Head of caudate nucleus (tissue), 42 donors: ENCODE measurements at regions not wholly inside any gene's neighbourhood (a gene's known extent, or its start where the extent isn't known, plus 50 kb on each side); places are given as distances from the start of the nearest gene placed in this dataset.
"Not testable (repeated sequence)": the region's sequence is repeated elsewhere in the genome, so short reads cannot be mapped to it uniquely, and the experiment has no call there.

Source experiments
- DNase-seq, 42 donors: peaks; one replicate each; pipeline versions ENCODE4 v3.0.0 to v3.0.0-alpha.2; 2020 to 2021; ENCODE audit warnings: mixed read lengths in 7 of 42
- intact Hi-C: fragments of 100-400 bp; cut with DNase I; formaldehyde crosslinking; loops from one replicate; pipeline ENCODE4 v1.15.0; 2022

GRCh38 chr5:85614489-85614888, 1003.3 kb upstream of the COX7C start:
- intact Hi-C loops = no loop called here
- DNase-seq = no peak

DNA sequence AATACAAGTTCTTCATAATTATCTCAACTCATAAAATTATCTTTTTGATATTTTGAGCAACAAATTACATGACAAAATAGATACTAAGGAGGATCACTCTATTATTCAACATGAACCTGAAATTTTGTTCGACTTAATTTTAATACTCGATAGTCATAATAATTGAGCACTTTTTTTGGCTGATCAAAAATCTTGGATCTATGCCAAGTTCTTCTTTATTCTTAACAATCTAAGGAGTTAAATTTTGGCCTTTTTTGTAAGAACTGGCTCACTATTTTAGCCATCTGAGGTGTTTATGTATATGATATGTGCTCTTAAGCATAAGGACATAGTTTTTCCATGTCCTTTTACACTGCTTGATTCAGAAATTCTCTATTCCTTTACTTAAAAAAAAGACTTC, 996.1 kb upstream of the COX7C start:
- intact Hi-C loops = no loop called here
- DNase-seq = no peak

DNA sequence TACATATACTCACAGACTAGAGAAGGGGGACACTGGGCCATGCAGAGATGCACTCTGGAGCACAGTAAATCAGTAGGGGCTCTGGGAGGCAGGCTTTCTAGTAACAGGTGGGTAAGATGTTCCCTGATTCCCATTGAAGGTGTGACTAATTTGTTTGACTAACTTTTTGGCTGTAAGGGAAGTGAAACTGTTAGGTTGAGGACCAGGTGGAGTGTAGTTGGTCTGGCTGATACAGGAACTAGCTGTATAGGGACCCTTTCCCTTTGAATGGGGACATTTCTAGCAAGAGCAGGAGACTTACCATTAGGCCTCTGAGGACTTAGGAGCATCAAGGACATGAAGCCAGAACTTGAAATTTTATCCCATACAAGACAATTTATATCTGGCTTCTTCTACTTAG, 989.6 kb upstream of the COX7C start:
- DNase-seq = no peak
- intact Hi-C loops = no loop called here

GRCh38 chr5:85638495-85639125, 979.1 kb upstream of the COX7C start:
- intact Hi-C loops, DNase-seq: not testable (repeated sequence)

- intact Hi-C loops = no loop called here
- DNase-seq = no peak
Observed at GRCh38 chr5:85646036-85646435, 971.7 kb upstream of the COX7C start.

DNA sequence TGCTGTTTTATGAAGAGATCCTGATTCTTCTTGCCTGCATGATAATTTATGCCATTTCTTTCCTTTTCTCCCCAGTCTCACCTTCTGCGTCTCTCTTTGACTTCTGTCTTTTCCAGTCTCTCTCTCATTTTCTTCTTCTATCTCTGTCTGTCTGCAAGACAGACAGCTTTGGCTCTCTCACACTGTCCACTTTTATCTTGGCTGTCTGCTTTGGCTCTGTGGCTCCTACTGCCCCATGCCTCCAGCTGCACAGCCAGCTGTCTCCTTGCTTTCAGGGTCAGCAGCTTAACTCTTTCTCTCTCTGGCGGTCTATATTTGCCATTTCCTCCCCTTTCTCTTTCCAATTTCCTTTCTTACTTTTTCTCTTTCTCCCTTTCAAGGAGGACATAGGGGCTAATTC, 971.1 kb upstream of the COX7C start:
- intact Hi-C loops = no loop called here
- no peak for DNase-seq

- no peak for DNase-seq
- intact Hi-C loops = no loop called here
Observed at GRCh38 chr5:85647349-85648127, 970.2 kb upstream of the COX7C start.

DNA sequence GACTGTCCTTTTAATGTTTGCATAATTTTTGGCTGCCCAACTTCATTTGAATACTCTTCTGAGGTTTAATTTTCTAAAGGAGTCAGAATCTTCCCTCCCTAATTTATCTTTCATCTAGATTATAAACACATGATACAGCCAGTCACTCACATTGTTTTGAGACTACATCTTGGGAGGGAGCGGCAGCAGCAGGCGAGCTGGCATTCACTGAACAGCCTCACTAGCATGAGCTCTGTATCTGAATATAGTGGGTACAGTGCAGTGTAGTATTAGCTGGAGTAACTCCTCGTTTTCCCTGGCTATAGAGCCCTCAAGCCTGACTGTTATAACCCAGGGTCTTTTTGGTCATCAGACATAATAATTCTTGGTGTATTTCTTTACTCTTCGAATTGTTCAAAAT, 969.2 kb upstream of the COX7C start:
- intact Hi-C loops = no loop called here
- DNase-seq = peak in 1 of 42 donors; percentile 8

DNA sequence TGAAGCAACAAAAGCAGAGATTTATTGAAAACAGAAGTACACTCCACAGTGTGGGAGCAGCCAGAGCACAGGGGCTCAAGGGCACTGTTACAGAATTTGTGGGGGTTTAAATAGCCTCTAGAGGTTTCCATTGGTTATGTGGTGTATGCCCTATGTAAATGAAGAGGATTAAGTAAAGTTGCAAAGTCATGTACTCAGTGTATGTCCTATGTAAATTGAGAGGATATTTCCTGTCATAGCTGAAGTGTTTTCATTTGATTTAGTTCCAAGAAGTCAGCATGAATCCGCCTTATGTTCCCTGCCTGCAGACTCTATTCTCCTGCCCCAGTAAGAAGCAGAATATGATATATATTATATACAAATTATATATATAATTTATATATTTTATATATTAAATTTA, 966.0 kb upstream of the COX7C start:
- DNase-seq = no peak
- intact Hi-C loops = no loop called here

DNA sequence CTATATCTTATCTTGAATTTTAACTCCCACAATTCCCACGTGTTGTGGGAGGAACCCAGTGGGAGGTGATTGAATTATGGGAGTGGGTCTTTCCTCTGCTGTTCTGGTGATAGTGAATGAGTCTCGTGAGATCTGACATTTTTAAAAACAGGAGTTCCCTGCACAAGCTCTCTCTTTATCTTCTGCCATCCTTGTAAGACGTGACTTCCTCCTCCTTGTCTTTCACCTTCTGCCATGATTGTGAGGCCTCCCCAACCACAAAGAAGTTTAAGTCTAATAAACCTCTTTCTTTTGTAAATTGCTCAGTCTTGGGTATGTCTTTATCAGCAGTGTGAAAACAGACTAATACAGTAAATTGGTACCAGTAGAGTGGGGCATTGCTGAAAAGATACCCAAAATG, 963.6 kb upstream of the COX7C start:
- intact Hi-C loops, DNase-seq: not testable (repeated sequence)

DNA sequence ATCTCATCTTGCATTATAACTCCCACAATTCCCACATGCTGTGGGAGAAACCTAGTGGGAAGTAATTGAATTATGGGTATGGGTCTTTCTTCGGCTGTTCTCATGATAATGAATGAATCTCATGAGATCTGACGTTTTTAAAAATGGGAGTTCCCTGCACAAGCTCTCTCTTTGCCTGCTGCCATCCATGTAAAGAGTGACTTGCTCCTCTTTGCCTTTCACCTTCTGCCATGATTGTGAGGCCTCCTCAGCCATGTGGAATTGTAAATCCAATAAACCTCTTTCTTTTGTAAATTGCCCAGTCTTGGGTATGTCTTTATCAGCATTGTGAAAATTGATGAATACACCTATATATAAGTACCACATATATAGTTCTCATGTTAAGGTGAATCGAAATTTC, 961.7 kb upstream of the COX7C start:
- DNase-seq = no peak
- intact Hi-C loops = no loop called here

DNA sequence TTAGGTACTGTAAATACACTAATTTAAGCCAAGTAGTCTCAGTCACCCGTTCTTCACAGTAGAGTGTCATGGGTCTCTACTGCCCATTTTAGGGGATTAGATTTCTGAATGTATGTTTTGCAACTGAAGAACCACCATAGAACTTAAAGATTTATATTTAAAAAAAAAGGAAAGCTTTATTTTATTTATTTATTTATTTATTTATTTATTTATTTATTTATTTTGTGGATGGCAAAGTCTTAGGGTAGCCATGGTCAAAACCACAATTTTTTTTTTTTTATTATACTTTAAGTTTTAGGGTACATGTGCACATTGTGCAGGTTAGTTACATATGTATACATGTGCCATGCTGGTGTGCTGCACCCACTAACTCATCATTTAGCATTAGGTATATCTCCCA, 960.4 kb upstream of the COX7C start:
- intact Hi-C loops, DNase-seq: not testable (repeated sequence)

- DNase-seq, intact Hi-C loops: not testable (repeated sequence)
Observed at GRCh38 chr5:85662969-85663707, 954.6 kb upstream of the COX7C start.

DNA sequence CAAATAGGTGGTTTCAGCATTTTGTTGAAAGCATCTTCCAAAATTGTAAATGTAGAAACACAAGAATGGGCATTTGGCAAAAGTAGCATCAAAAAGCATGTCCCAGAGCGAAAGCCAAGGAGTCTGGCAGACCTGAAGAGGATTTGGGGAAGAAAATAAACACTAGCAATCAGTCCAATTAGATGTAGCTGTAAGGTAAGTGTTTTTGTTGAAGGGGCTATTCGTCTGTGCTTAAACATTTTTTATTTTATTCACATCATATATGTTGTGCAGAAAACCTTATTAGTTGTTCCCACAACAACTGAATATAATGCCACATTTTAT, 954.1 kb upstream of the COX7C start:
- DNase-seq = no peak
- intact Hi-C loops = no loop called here

- no peak for DNase-seq
- intact Hi-C loops = no loop called here
Observed at GRCh38 chr5:85670417-85670816, 947.3 kb upstream of the COX7C start.

GRCh38 chr5:85671223-85671970, 946.3 kb upstream of the COX7C start:
- no peak for DNase-seq
- intact Hi-C loops = no loop called here

DNA sequence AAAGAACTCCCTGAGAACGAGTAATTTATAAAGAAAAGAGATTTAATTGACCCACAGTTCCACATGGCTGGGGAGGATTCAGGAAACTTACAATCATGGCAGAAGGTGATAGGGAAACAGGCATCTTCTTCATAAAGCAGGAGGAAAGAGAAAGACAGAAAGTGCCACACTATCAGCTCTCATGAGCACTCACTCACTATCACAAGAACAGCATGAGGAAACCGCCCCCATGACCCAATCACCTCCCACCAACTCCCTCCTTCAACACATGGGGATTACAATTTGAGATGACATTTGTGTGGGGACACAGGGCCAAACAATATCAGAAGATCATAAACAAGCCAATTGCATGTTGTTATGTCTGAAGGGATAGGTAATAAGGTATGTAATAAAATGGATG, 935.9 kb upstream of the COX7C start:
- intact Hi-C loops = no loop called here
- no peak for DNase-seq

DNA sequence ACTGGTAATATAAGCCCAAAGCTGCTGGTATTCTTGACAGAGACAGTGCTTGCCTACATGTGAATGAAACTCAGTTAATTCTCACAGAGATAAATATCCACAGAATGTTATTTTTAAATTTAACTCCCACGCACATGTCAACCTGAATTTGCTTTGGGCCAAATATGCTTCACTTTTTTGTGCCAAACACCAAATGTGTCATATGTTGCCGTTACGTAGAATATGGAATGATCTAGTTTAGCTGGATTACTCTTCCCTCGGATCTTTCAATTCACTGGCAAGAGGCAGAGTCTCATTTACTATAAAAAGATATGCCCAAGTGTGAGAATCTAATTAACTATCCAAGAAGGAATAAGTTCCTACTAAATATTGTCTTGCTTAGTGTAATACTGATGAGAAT, 933.4 kb upstream of the COX7C start:
- DNase-seq = no peak
- intact Hi-C loops = no loop called here

DNA sequence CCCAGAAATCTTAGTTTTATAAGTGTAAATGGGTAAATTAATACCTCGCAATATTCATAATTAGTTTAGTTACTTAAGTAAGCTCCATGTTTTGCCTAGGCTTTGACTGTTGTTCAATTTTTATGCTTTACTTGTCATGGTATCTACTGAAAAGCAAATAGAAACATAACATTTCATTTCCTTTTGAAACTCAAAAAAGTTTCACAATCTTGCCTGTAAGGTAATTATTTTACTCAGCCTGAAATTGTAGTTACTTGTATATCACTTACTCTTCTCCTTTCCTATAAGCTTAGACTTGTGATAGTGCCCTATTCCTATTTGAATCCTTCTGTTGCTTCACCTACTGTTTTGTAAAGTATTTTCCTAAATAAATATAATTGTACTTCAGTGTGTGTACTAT, 914.4 kb upstream of the COX7C start:
- intact Hi-C loops = no loop called here
- no peak for DNase-seq

DNA sequence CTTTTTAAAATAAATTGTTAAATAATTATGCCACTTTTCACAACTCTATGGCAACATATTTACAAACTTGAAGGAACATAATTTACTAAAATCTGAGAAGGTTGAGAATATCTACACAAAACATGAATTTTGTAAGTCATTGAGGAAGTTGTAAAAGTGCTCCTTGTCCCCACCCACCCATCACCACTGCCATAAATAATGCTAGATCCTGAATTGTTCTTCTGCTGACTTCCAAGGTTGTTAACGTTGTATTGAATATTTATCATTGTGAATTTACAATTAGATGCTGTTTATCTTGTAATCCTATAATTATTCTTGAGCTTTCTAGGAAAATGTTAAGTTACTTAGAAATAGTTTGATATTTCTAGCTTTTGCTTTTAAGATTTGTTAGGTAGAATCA, 908.0 kb upstream of the COX7C start:
- DNase-seq = no peak
- intact Hi-C loops = no loop called here
